ENCODE measurements at regions not wholly inside any gene's neighbourhood (a gene's known extent, or its start where the extent isn't known, plus 50 kb on each side); places are given as distances from the start of the nearest gene placed in this dataset.

DNA sequence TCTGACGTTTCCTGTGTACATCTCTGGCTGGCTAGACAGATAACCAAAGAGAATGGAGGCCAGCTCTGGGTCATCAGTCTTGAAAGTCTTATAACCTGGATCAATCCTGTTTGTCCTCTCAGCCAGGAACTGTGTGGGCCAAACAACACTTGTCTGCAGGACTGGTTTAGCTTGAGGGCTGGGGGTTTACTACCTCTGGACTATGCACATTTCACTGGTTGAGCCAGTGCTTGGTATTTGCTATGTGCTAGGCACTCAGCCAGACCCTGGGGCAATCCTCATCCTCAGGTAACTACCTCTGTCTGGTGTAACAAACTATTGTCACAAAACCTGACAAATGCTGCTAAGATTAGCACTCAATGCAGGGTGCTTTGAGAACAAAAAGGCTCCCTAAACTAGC lies 169.7 kb downstream of the HAUS1 start:
- no peaks in the 10 kb centered on the region for H3K36me3 ChIP-seq (ENCODE audit: control insufficient read depth in 2 of 2, insufficient read depth in 1 of 2, low read length in 2 of 2)
- TF ChIP-seq ZNF133 (tag by site-specific recombination; IDR thresholded peaks at IDR 0.05) (no peak), KLF7 (tag by site-specific recombination; IDR thresholded peaks at IDR 0.05; ENCODE audit: borderline replicate concordance) (no peak), SP3 (tag by site-specific recombination; IDR thresholded peaks at IDR 0.05) (no peak), GLIS2 (tag by site-specific recombination; IDR thresholded peaks at IDR 0.05) (no peak)
- ChIA-PET POLR2A (no interaction called here), CTCF (interaction anchor here (0.6 to 12.1 kb wide), 5 partner anchors 14 to 126 kb away, joined by 3 to 79 read pairs (median 6); a partner anchor contains a TSS)
- H3K4me3 ChIP-seq (ENCODE audit: low read depth, low read length): no peak overlapping the region
- no peaks in the 10 kb centered on the region for H3K9me3 ChIP-seq (ENCODE audit: control insufficient read depth, insufficient read depth, low read depth, low read length)
- H3K4me1 ChIP-seq (ENCODE audit: control insufficient read depth, insufficient read depth, low read length): no peaks in the 10 kb centered on the region
- no peak overlapping the region for H3K27ac ChIP-seq (ENCODE audit: extremely low read depth, low read depth, low read length)

DNA sequence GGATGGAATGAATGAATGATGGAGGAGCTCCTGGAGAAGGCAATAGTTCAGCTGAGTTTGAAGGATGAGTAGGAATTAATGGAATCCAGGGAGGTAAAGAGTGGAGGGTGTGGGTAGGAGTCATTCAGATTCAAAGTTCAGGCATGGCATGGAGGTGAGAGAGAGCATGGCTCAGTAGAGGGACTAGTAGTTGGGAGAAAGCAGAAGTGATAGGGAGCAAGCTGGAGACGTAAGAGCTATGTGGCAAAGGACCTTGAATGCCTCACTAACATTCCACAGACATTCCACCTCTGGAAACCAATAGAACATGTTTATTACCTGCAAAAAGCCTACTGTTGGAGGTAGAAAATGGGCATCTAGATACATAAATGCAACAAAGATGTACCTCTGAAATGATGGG lies 170.1 kb downstream of the HAUS1 start:
- ChIA-PET POLR2A (no interaction called here), CTCF (interaction anchor here (0.6 to 12.1 kb wide), 4 partner anchors 14 to 349 kb away, joined by 3 to 79 read pairs (median 5); a partner anchor contains a TSS)
- TF ChIP-seq PRDM1 (tag by site-specific recombination; IDR thresholded peaks at IDR 0.05): 0 out of 2 replicates have a peak, but pooled peaks have one; percentile 6
- TF ChIP-seq ZNF555 (tag by site-specific recombination; conservative IDR thresholded peaks at IDR 0.05): no peak

DNA sequence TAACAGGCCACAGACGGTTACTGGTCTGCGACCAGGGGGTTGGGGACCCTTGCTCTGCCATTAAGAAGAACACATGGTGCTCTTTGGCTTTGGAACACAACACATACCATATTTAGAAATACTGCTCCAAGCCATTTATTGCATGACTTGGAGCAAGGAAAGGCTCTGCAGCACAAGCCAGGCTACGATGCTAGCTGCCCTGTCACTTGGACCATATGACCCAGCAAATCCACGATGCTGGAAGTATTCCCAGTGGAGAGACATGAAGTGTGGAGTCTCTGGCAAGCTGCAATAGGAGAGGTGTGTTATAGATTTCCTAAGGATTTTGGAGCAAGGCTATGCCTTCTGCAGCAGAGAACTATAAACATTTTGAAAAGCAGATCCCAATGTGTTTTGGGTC lies 171.2 kb downstream of the HAUS1 start:
- CTCF ChIA-PET: interaction anchor here (12.1 kb wide), 1 partner anchor 103 kb away, joined by 79 read pairs; a partner anchor contains a TSS
- no peak for TF ChIP-seq KLF9 (tag by site-specific recombination; IDR thresholded peaks at IDR 0.05; ENCODE audit: low read depth)
- TF ChIP-seq ZBTB1 (tag by site-specific recombination; IDR thresholded peaks at IDR 0.05): no peak
- H3K4me1 ChIP-seq (ENCODE audit: control insufficient read depth, insufficient read depth, low read length): no peaks in the 10 kb centered on the region
- no peaks in the 10 kb centered on the region for H3K9me3 ChIP-seq (ENCODE audit: control insufficient read depth, insufficient read depth, low read depth, low read length)
- POLR2A ChIA-PET: no interaction called here
- H3K27ac ChIP-seq (ENCODE audit: extremely low read depth, low read depth, low read length): no peak overlapping the region
- no peak overlapping the region for H3K4me3 ChIP-seq (ENCODE audit: low read depth, low read length)
- H3K36me3 ChIP-seq (ENCODE audit: control insufficient read depth in 2 of 2, insufficient read depth in 1 of 2, low read length in 2 of 2): no peaks in the 10 kb centered on the region

More for the DNA sequence above, 170.1 kb downstream of the HAUS1 start:
- H3K36me3 ChIP-seq (ENCODE audit: control insufficient read depth in 2 of 2, insufficient read depth in 1 of 2, low read length in 2 of 2): no peaks in the 10 kb centered on the region
- no peak overlapping the region for H3K27ac ChIP-seq (ENCODE audit: extremely low read depth, low read depth, low read length)
- H3K4me3 ChIP-seq (ENCODE audit: low read depth, low read length): no peak overlapping the region
- H3K4me1 ChIP-seq (ENCODE audit: control insufficient read depth, insufficient read depth, low read length): no peaks in the 10 kb centered on the region
- no peaks in the 10 kb centered on the region for H3K9me3 ChIP-seq (ENCODE audit: control insufficient read depth, insufficient read depth, low read depth, low read length)

DNA sequence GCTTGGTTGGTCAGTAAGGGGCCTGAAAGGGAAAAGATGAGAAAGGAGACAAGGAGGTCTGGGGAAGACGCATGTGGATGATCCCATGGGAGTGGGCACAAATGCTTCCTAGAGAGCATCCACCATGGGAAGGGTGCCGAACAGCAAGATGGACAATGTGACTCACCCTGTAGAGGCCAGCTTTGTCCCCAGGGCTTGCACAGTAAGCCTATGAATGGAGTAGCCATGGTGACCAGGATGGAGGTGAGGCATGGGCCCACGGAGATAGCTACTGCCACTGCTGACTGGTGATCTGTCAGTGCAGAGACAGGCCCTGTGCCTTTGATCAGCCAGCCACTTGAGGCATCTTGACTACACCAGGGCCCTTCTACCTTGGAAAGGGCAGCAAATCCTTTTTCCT lies 172.6 kb downstream of the HAUS1 start:
- Histone ChIP-seq H3K4me1 (ENCODE audit: control insufficient read depth, insufficient read depth, low read length) (no peaks in the 10 kb centered on the region), H3K4me3 (ENCODE audit: low read depth, low read length) (no peak overlapping the region), H3K27ac (ENCODE audit: extremely low read depth, low read depth, low read length) (no peak overlapping the region), H3K36me3 (ENCODE audit: control insufficient read depth in 2 of 2, insufficient read depth in 1 of 2, low read length in 2 of 2) (no peaks in the 10 kb centered on the region), H3K9me3 (ENCODE audit: control insufficient read depth, insufficient read depth, low read depth, low read length) (no peaks in the 10 kb centered on the region)
- ChIA-PET POLR2A (no interaction called here), CTCF (interaction anchor here (0.6 to 12.1 kb wide), 5 partner anchors 37 to 761 kb away, joined by 3 to 179 read pairs (median 58); partner anchors contain the start of gene LOXHD1)
- TF ChIP-seq ZNF132 (tag by site-specific recombination; IDR thresholded peaks at IDR 0.05; ENCODE audit: borderline replicate concordance): no peak
- no peak for TF ChIP-seq ZEB2 (tag by site-specific recombination; IDR thresholded peaks at IDR 0.05)
- no peak for TF ChIP-seq ZNF16 (tag by site-specific recombination; IDR thresholded peaks at IDR 0.05; ENCODE audit: low read depth)
- TF ChIP-seq ZNF76 (tag by site-specific recombination; IDR thresholded peaks at IDR 0.05; ENCODE audit: borderline replicate concordance, low read depth): no peak
- TF ChIP-seq ZNF302 (tag by site-specific recombination; IDR thresholded peaks at IDR 0.05; ENCODE audit: low read depth): no peak
- no peak for TF ChIP-seq KLF16 (tag by site-specific recombination; IDR thresholded peaks at IDR 0.05)
- no peak for TF ChIP-seq ZBTB8A (tag by site-specific recombination; IDR thresholded peaks at IDR 0.05)
- TF ChIP-seq, protein P1, sequence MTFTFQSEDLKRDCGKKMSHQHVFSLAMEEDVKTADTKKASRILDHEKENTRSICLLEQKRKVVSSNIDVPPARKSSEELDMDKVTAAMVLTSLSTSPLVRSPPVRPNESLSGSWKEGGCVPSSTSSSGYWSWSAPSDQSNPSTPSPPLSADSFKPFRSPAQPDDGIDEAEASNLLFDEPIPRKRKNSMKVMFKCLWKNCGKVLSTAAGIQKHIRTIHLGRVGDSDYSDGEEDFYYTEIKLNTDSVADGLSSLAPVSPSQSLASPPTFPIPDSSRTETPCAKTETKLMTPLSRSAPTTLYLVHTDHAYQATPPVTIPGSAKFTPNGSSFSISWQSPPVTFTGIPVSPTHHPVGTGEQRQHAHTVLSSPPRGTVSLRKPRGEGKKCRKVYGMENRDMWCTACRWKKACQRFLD (tag by site-specific recombination; IDR thresholded peaks at IDR 0.05): no peak
- no peak for TF ChIP-seq ZNF155 (tag by site-specific recombination; IDR thresholded peaks at IDR 0.05)
- TF ChIP-seq ZNF621 (tag by site-specific recombination; IDR thresholded peaks at IDR 0.05): no peak
- TF ChIP-seq ZNF548 (tag by site-specific recombination; IDR thresholded peaks at IDR 0.05): no peak
- TF ChIP-seq ZNF133 (tag by site-specific recombination; IDR thresholded peaks at IDR 0.05): no peak
- TF ChIP-seq ZNF416 (tag by site-specific recombination; IDR thresholded peaks at IDR 0.05): no peak
